AG09309 (cell line): ENCODE measurements at regions not wholly inside any gene's neighbourhood (a gene's known extent, or its start where the extent isn't known, plus 50 kb on each side); places are given as distances from the start of the nearest gene placed in this dataset.

Experiments used
- DNase-seq: peaks from one replicate; pipeline ENCODE4 v3.0.0-alpha.2; 2010; ENCODE audit warnings: low read depth
- H3K4me3 ChIP-seq: 2 replicates; pipeline ENCODE4 v1.5.1; 2011; ENCODE audit warnings: mild to moderate bottlenecking, low read depth, low read length, moderate library complexity; ENCODE audit not compliant: control insufficient read depth
- TF ChIP-seq, protein P1 (sequence below): IDR thresholded peaks from 2 replicates; pipeline ENCODE4 v1.5.1; 2011; ENCODE audit warnings: mild to moderate bottlenecking, low read depth, low read length, inconsistent platforms; ENCODE audit not compliant: insufficient read depth, control insufficient read depth; ENCODE audit errors: missing control alignments

DNA sequence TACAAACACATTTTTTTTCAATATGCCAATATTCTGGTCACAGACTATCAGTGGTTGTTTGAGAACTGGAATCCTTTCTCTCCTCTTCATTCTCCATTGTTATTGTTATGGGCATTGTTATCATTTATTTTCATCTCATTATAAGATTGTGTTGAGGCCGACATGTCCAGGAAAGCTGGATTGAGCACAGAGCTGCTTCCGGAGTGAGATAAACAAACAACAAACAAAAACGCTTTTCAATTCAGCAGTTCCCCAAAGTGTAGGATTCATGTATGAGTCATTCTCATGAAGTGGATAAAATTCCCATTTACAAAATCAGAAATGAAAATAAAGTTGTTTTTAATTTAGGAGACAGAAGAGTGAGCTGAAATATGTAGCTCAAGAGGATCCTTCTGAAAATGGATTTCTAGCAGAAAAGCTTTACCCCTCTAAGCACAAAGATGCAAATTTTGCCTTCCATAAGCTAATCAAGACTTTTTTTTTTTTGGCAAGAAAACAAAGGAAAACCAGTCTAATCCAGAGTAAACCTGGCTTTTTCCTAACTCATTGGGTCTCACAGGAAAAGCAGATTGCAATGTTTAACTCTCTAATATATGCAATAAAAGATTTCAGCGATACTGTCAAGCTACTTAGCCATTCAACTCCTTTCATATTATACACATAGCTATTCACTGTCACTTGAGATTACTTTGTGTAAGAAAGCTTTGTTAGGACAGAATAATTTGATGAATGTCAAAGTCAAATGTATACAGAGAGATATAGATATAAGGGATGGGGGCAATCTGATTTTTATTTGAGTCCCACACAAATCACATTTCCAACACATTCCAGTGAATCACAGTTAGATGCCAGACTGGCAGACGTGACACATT lies 1441.7 kb upstream of the CELF4 start:
- TF ChIP-seq, protein P1, sequence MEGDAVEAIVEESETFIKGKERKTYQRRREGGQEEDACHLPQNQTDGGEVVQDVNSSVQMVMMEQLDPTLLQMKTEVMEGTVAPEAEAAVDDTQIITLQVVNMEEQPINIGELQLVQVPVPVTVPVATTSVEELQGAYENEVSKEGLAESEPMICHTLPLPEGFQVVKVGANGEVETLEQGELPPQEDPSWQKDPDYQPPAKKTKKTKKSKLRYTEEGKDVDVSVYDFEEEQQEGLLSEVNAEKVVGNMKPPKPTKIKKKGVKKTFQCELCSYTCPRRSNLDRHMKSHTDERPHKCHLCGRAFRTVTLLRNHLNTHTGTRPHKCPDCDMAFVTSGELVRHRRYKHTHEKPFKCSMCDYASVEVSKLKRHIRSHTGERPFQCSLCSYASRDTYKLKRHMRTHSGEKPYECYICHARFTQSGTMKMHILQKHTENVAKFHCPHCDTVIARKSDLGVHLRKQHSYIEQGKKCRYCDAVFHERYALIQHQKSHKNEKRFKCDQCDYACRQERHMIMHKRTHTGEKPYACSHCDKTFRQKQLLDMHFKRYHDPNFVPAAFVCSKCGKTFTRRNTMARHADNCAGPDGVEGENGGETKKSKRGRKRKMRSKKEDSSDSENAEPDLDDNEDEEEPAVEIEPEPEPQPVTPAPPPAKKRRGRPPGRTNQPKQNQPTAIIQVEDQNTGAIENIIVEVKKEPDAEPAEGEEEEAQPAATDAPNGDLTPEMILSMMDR: no peak
- DNase-seq: no peak
- no peak overlapping the region for H3K4me3 ChIP-seq

DNA sequence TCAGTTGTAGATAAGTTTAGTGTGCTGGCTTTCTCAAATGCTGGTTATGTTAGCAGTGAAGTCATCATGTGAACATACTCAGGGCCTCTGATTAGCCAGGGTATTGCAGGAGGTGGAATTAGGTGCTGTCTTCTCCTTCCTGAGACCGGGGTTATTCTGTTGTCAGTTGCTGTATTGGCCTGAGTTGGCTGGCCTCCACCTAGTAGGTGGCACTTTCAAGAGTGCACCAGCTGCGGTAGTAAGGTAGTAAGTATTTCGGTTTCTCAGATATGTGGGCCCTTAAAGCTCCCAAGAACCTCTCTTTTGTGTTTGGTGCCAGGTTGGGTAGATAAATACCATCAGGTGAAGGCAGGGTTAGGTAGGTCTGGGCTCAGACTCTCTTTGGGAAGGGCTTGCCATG lies 1430.5 kb upstream of the CELF4 start:
- DNase-seq: no peak
- H3K4me3 ChIP-seq: no peak overlapping the region
- TF ChIP-seq, protein P1: no peak

DNA sequence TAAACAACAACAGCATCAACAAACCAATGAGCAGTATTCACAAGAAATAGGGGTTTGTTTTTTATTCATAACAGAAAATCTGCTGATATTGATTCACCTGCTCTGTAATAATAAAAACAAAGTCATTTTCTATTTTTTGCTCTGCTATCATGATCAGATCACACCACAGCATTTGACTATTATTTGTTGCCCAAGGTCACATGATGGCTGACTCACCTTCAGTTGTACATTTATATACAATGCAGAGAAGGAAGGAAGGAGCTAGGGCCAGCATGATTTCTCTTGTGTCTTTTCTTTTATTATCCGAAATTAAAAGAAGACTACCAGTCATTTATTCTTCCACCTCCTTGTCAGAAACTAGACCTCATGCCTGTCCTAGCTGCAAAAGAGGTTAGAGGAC lies 1427.7 kb upstream of the CELF4 start:
- TF ChIP-seq, protein P1: no peak
- DNase-seq: no peak
- H3K4me3 ChIP-seq: no peak overlapping the region

DNA sequence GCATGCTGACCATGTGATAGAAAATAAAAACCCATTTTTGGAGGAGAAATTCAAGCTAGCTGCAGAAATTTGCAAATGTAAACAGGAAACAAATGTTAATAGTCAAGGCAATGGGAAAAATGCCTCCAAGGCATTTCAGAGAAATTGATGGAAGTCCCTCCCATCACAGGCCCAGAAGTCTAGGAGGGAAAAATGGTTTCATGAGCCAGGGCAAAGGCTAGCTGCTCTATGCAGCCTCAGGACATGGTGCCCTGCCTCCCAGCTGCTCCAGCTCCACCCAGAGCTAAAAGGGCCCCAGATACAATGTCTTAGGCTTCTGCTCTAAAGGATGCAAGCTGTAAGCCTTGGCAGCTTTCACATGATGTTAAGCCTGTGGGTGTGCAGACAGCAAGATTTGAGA lies 1419.4 kb upstream of the CELF4 start:
- H3K4me3 ChIP-seq: no peak overlapping the region
- DNase-seq: no peak
- TF ChIP-seq, protein P1: no peak

DNA sequence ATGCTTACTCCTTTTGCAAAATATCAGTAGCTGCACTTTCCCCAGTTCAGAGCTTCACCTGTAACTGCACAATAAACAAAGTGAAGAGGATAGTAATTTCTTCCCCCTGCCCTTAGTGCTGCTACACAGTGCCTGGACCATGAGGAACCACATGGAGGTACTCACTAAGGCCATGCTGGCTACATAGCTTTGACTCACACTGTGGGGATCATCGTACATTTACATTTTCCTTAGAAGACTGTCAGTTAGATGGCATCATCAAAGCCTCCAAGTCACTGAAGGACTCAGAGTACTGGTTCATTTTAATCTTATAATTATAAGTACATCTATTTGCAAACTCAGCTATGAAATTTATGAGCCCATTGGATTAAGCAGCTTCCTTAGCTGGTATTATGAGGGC lies 1416.5 kb upstream of the CELF4 start:
- H3K4me3 ChIP-seq: no peak overlapping the region
- DNase-seq: no peak
- TF ChIP-seq, protein P1: no peak

DNA sequence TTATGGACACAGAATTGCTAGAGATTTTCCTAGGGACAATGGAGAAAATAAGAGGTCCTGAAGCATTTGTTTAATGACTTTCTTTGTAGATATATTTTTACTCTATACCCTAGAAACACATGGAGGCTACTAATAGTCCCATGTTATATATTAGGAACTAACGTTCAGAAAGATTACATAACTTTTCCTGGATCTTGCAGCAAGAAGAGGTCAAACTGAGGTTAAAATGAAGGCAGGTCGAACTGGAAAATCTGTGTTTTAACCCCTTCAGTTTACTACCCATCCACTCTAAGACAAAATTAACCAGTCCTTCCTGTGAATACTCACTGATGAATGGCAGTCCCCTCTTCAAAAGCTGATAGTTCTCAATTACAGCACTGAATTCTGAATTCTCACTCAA lies 1415.8 kb upstream of the CELF4 start:
- no peak for DNase-seq
- TF ChIP-seq, protein P1: no peak
- no peak overlapping the region for H3K4me3 ChIP-seq
